ENCODE measurements at regions not wholly inside any gene's neighbourhood (a gene's known extent, or its start where the extent isn't known, plus 50 kb on each side); places are given as distances from the start of the nearest gene placed in this dataset.

- DNase-seq = no peak
Observed at GRCh38 chr7:30212701-30213111, 71.7 kb upstream of the ZNRF2 start.

- no peak for DNase-seq
Observed at GRCh38 chr7:30213637-30214036, 70.8 kb upstream of the ZNRF2 start.

GRCh38 chr7:30214651-30215137 lies 69.7 kb upstream of the ZNRF2 start:
- DNase-seq = no peak

- no peak for DNase-seq
Observed at GRCh38 chr7:30221764-30222163, 62.6 kb upstream of the ZNRF2 start.

- DNase-seq = no peak
Observed at GRCh38 chr7:30222515-30223215, 61.7 kb upstream of the ZNRF2 start.

- no peak for DNase-seq
Observed at GRCh38 chr7:30223896-30224295, 60.5 kb upstream of the ZNRF2 start.

- DNase-seq = peak; percentile 17
Observed at GRCh38 chr7:30224511-30225062, 59.8 kb upstream of the ZNRF2 start.

- DNase-seq = peak; percentile 81
Observed at GRCh38 chr7:30225863-30226613, 58.4 kb upstream of the ZNRF2 start.

- no peak for DNase-seq
Observed at GRCh38 chr7:30226614-30227268, 57.7 kb upstream of the ZNRF2 start.

GRCh38 chr7:30231271-30231670 lies 53.1 kb upstream of the ZNRF2 start:
- no peak for DNase-seq

- DNase-seq = no peak
Observed at GRCh38 chr7:30232391-30232790, 52.0 kb upstream of the ZNRF2 start.

Data from CD4-positive, alpha-beta T cell treated with Interferon gamma for 1 hour (primary cell).